Caco-2 (cell line): ENCODE measurements at regions not wholly inside any gene's neighbourhood (a gene's known extent, or its start where the extent isn't known, plus 50 kb on each side); places are given as distances from the start of the nearest gene placed in this dataset.

Experiments
- BruUV-seq: library from RNA; stranded (reverse); fragments of 400-500 nt; replicated peaks from 2 replicates; lab custom pipeline; 2021; lab: Mats Ljungman, UMichigan
- CTCF ChIA-PET: fragments of 300-600 bp; sonication (Branson Sonifier 250); formaldehyde crosslinking; loops from one replicate; lab custom pipeline; 2022; ENCODE audit warnings: antibody characterized with exemption; lab: Charles Lee
- POLR2A ChIA-PET: fragments of 300-600 bp; sonication (Branson Sonifier 250); formaldehyde crosslinking; loops from one replicate; lab custom pipeline; 2022; ENCODE audit warnings: antibody characterized with exemption; lab: Charles Lee
- DNase-seq, 2 experiments: peaks; one replicate each; pipeline versions ENCODE4 v3.0.0 to v3.0.0-alpha.2; 2020 to 2022
- H3K27me3 ChIP-seq: replicated peaks from 2 replicates; pipeline ENCODE4 v1.6.0; 2011; ENCODE audit warnings: low read length; ENCODE audit not compliant: control insufficient read depth, insufficient read depth
- H3K36me3 ChIP-seq: 2 replicates; pipeline ENCODE4 v1.5.1; 2011; ENCODE audit warnings: low read length; ENCODE audit not compliant: control insufficient read depth, insufficient read depth
- H3K4me1 ChIP-seq: fragments of 250-450 bp; sonication (Bioruptor Pico); 2 replicates; pipeline ENCODE4 v1.5.1; 2020; ENCODE audit warnings: mild to moderate bottlenecking
- H3K4me3 ChIP-seq: 2 replicates; pipeline ENCODE4 v1.5.1; 2011; ENCODE audit warnings: low read depth, mild to moderate bottlenecking, control low read depth, low read length
- H3K9me3 ChIP-seq: fragments of 250-450 bp; sonication (Bioruptor Pico); 2 replicates; pipeline ENCODE4 v1.5.1; 2020; ENCODE audit warnings: mild to moderate bottlenecking, moderate library complexity
- H3K27ac Mint-ChIP-seq: one replicate; pipeline ENCODE4 v1.8.0; 2022; ENCODE audit warnings: mixed read lengths; ENCODE audit not compliant: unreplicated experiment
- H3K27me3 Mint-ChIP-seq: one replicate; pipeline ENCODE4 v1.8.0; 2022; ENCODE audit warnings: mixed read lengths; ENCODE audit not compliant: insufficient read depth, unreplicated experiment
- H3K36me3 Mint-ChIP-seq: one replicate; pipeline ENCODE4 v1.8.0; 2022; ENCODE audit warnings: mild to moderate bottlenecking, mixed read lengths; ENCODE audit not compliant: insufficient read depth, unreplicated experiment
- H3K4me1 Mint-ChIP-seq: one replicate; pipeline ENCODE4 v1.8.0; 2022; ENCODE audit warnings: low read depth, mixed read lengths; ENCODE audit not compliant: unreplicated experiment
- H3K4me3 Mint-ChIP-seq: one replicate; pipeline ENCODE4 v1.8.0; 2022; ENCODE audit warnings: mild to moderate bottlenecking, moderate library complexity, mixed read lengths; ENCODE audit not compliant: unreplicated experiment
- H3K9me3 Mint-ChIP-seq: one replicate; pipeline ENCODE4 v1.8.0; 2022; ENCODE audit warnings: mixed read lengths; ENCODE audit not compliant: unreplicated experiment
- intact Hi-C: fragments of 100-400 bp; cut with micrococcal nuclease; formaldehyde crosslinking; loops from one replicate; pipeline ENCODE4 v1.10.0; 2022; ENCODE audit not compliant: unreplicated experiment
- TF ChIP-seq, protein P1 (sequence below), 2 experiments: fragments of 200-600 bp in 1 of 2; IDR thresholded peaks; 1 replicate in 1 of 2; 2 replicates in 1 of 2; pipeline versions ENCODE4 v1.5.1 to v1.8.0; 2011 to 2022; ENCODE audit warnings: antibody characterized with exemption in 1 of 2, control low read depth in 1 of 2, inconsistent platforms in 1 of 2, low read depth in 1 of 2, low read length in 1 of 2, mild to moderate bottlenecking in 1 of 2, moderate library complexity in 1 of 2; ENCODE audit not compliant: insufficient read depth in 1 of 2, severe bottlenecking in 1 of 2, unreplicated experiment in 1 of 2

- ChIA-PET CTCF (interaction anchor here (0.6 kb wide), 1 partner anchor 278 kb away, joined by 5 read pairs; no protein-coding TSS in a partner anchor), POLR2A (interaction anchor here (0.6 kb wide), 1 partner anchor 1575 kb away, joined by 3 read pairs; no protein-coding TSS in a partner anchor)
- H3K27ac Mint-ChIP-seq: peak overlapping the region; percentile 22
- Histone ChIP-seq H3K9me3 (no peaks in the 10 kb centered on the region), H3K27me3 (no peaks in the 10 kb centered on the region), H3K36me3 (no peaks in the 10 kb centered on the region), H3K4me3 (no peak overlapping the region), H3K4me1 (peaks cover 49% of the 10 kb centered on the region)
- H3K4me1 Mint-ChIP-seq: peaks cover 28% of the 10 kb centered on the region
- BruUV-seq: no TSS peak
- H3K4me3 Mint-ChIP-seq: no peak overlapping the region
- peaks cover 44% of the 10 kb centered on the region for H3K9me3 Mint-ChIP-seq
- intact Hi-C loops: no loop called here
- no peaks in the 10 kb centered on the region for H3K27me3 Mint-ChIP-seq
- TF ChIP-seq, protein P1, sequence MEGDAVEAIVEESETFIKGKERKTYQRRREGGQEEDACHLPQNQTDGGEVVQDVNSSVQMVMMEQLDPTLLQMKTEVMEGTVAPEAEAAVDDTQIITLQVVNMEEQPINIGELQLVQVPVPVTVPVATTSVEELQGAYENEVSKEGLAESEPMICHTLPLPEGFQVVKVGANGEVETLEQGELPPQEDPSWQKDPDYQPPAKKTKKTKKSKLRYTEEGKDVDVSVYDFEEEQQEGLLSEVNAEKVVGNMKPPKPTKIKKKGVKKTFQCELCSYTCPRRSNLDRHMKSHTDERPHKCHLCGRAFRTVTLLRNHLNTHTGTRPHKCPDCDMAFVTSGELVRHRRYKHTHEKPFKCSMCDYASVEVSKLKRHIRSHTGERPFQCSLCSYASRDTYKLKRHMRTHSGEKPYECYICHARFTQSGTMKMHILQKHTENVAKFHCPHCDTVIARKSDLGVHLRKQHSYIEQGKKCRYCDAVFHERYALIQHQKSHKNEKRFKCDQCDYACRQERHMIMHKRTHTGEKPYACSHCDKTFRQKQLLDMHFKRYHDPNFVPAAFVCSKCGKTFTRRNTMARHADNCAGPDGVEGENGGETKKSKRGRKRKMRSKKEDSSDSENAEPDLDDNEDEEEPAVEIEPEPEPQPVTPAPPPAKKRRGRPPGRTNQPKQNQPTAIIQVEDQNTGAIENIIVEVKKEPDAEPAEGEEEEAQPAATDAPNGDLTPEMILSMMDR (IDR thresholded peaks at IDR 0.05; ENCODE audit: insufficient read depth in 1 of 2, low read depth in 1 of 2, low read length in 1 of 2, severe bottlenecking in 1 of 2, unreplicated experiment in 1 of 2): no peak
- peak in 1 of 2 experiments; percentile 27 for DNase-seq
- peaks cover 12% of the 10 kb centered on the region for H3K36me3 Mint-ChIP-seq
These were observed 1574.5 kb upstream of the WWC1 start for GRCh38 chr5:166716856-166717492.

GRCh38 chr5:166719991-166720390 lies 1571.5 kb upstream of the WWC1 start:
- Mint-ChIP-seq H3K27ac (no peak overlapping the region), H3K4me1 (peaks cover 15% of the 10 kb centered on the region), H3K4me3 (no peak overlapping the region), H3K27me3 (no peaks in the 10 kb centered on the region), H3K36me3 (peaks cover 7% of the 10 kb centered on the region), H3K9me3 (peaks cover 24% of the 10 kb centered on the region)
- no peak for DNase-seq
- BruUV-seq: no TSS peak
- CTCF ChIA-PET: no interaction called here
- POLR2A ChIA-PET: no interaction called here
- intact Hi-C loops: no loop called here
- Histone ChIP-seq H3K4me1 (peaks cover 37% of the 10 kb centered on the region), H3K4me3 (no peak overlapping the region), H3K36me3 (no peaks in the 10 kb centered on the region), H3K9me3 (no peaks in the 10 kb centered on the region), H3K27me3 (no peaks in the 10 kb centered on the region)
- TF ChIP-seq, protein P1 (IDR thresholded peaks at IDR 0.05; ENCODE audit: insufficient read depth in 1 of 2, low read depth in 1 of 2, low read length in 1 of 2, severe bottlenecking in 1 of 2, unreplicated experiment in 1 of 2): no peak

- peaks cover 31% of the 10 kb centered on the region for H3K4me1 ChIP-seq
- POLR2A ChIA-PET: no interaction called here
- BruUV-seq: no TSS peak
- CTCF ChIA-PET: no interaction called here
- H3K9me3 ChIP-seq: no peaks in the 10 kb centered on the region
- TF ChIP-seq, protein P1 (IDR thresholded peaks at IDR 0.05; ENCODE audit: insufficient read depth in 1 of 2, low read depth in 1 of 2, low read length in 1 of 2, severe bottlenecking in 1 of 2, unreplicated experiment in 1 of 2): no peak
- no peaks in the 10 kb centered on the region for H3K27me3 Mint-ChIP-seq
- H3K9me3 Mint-ChIP-seq: peaks cover 19% of the 10 kb centered on the region
- peak in 1 of 2 experiments; percentile 8 for DNase-seq
- intact Hi-C loops: no loop called here
- no peak overlapping the region for H3K4me3 ChIP-seq
- H3K4me1 Mint-ChIP-seq: peaks cover 12% of the 10 kb centered on the region
- H3K27ac Mint-ChIP-seq: peak overlapping the region; percentile 94
- H3K36me3 ChIP-seq: no peaks in the 10 kb centered on the region
- no peaks in the 10 kb centered on the region for H3K27me3 ChIP-seq
- H3K4me3 Mint-ChIP-seq: no peak overlapping the region
- H3K36me3 Mint-ChIP-seq: no peaks in the 10 kb centered on the region
These were observed 1568.5 kb upstream of the WWC1 start for GRCh38 chr5:166722939-166723338.
